ENCODE measurements at regions not wholly inside any gene's neighbourhood (a gene's known extent, or its start where the extent isn't known, plus 50 kb on each side); places are given as distances from the start of the nearest gene placed in this dataset.
"Not testable (repeated sequence)": the region's sequence is repeated elsewhere in the genome, so short reads cannot be mapped to it uniquely, and the experiment has no call there.

DNA sequence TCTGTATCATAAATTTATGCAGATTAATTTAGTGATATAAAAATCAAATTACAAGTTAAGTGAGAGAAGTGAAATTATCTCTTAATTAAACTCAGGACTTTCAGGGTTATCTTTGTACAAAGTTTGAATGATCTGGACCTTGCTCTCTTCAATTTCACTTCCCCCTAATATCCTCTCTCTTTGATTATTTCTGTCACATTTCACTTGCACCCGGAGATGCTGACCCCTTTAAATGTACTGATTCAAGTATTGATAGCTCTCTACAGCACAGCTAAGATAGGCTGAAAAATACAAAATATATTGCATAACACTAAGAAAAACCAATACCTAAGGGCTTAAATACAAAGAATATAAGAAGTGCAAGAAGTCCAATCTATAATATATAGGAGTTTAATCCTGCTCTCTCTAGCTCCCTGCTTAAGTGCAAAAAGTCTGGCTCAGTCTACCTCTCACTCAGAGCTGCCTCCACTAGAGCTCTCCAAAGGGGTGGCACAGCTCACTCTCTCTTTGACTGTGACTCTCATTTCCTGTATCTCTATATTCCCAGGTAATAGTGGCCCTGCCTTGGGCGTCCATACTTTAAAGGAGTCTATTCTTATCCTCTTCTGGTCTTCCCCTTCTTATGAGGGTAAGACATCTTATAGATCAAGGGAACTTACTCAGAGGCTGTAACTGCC lies 588.4 kb downstream of the RFPL4B start:
- H3K4me3 Mint-ChIP-seq, result no peak overlapping the region
- H3K36me3 Mint-ChIP-seq, result no peaks in the 10 kb centered on the region
- peaks cover 0 to 11% (median 4%) of the 10 kb centered on the region in 6 donors for H3K9me3 Mint-ChIP-seq
- H3K27ac Mint-ChIP-seq, result no peak overlapping the region
- no peaks in the 10 kb centered on the region for H3K4me1 Mint-ChIP-seq
- DNase-seq, result no peak
- peaks cover 0 to 2% (median 0%) of the 10 kb centered on the region in 3 donors for H3K27me3 Mint-ChIP-seq (ENCODE audit: low read depth in 3 of 3)

DNA sequence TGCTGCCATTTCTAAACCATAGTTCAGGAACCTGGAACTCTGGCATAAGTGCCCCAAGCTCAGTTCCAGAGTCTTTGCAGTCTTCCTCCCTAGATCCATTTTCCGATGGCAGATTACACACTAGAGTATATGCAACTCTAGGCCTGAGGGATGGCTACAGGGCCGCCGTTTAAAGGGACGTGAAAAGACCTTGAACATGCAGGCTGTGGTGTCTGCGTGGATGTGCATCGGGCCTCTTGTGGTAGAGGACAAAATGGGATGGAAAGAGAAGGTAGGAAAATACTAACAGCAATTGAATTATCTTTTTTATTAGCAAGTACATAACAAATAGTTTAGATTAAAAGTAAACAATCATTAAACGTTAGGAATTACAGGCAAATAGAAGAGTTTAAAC lies 588.9 kb downstream of the RFPL4B start:
- no peak overlapping the region for H3K4me3 Mint-ChIP-seq
- no peak overlapping the region for H3K27ac Mint-ChIP-seq
- H3K9me3 Mint-ChIP-seq, result peaks cover 0 to 11% (median 4%) of the 10 kb centered on the region in 6 donors
- H3K27me3 Mint-ChIP-seq (ENCODE audit: low read depth in 3 of 3), result no peaks in the 10 kb centered on the region
- no peak for DNase-seq
- no peaks in the 10 kb centered on the region for H3K36me3 Mint-ChIP-seq
- no peaks in the 10 kb centered on the region for H3K4me1 Mint-ChIP-seq

DNA sequence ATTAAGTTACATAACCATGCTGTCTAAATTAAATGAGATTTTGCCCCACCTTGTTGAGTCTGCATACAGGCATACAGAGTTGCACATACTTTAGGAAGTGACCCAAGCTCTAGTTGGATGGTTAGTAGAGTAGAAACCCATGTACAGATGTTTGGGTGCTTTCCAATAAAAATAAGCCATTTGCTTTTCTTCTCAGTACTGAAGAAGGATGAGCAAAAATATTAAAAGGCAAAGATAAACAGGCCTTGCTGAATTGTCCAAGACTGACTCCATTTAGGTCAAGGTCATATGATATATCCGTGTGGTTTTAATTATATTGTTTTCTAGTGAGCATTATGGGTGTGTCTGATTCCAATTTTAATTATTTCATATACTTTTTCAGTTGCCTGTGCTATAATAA lies 589.4 kb downstream of the RFPL4B start:
- Mint-ChIP-seq H3K9me3 (peaks cover 0 to 11% (median 4%) of the 10 kb centered on the region in 6 donors), H3K36me3 (no peaks in the 10 kb centered on the region), H3K4me3 (no peak overlapping the region), H3K4me1 (no peaks in the 10 kb centered on the region), H3K27ac (no peak overlapping the region), H3K27me3 (ENCODE audit: low read depth in 3 of 3) (no peaks in the 10 kb centered on the region)
- no peak for DNase-seq

DNA sequence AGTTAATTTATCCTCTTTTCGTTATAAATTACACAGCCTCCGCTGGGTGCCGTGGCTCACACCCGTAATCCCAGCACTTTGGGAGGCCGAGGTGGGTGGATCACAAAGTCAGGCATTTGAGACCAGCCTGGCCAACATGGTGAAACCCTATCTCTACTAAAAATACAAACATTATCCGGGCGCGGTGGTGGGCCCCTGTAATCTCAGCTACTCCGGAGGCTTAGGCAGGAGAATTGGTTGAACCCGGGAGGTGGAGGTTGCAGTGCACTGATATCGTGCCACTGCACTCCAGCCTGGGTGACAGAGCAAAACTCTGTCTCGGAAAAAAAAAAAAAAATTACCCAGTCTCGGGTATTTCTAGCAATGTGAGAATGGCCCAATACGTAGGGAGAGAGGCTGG lies 590.6 kb downstream of the RFPL4B start:
- DNase-seq; H3K36me3 Mint-ChIP-seq; H3K27me3 Mint-ChIP-seq (ENCODE audit: low read depth in 3 of 3); H3K4me1 Mint-ChIP-seq; H3K4me3 Mint-ChIP-seq; H3K9me3 Mint-ChIP-seq; H3K27ac Mint-ChIP-seq: not testable (repeated sequence)

DNA sequence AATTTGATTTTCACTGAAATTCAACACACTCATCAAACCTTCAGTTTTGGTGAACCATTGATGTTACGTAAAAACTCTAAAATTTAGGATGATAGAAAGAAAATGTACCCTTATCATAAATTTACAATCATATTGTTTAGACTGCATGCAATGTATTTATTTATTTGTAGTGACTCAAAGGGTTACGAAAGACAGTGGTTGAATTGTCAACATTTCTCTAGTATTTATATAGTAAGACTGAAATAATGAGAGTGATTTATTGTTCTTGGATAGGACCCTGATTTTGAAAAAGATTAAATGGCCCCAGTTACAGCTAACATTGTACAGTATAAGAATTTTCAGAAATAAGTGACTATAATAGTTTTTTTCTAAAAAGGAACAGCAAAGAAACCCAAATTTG lies 591.5 kb downstream of the RFPL4B start:
- Mint-ChIP-seq H3K27me3 (ENCODE audit: low read depth in 3 of 3) (no peaks in the 10 kb centered on the region), H3K27ac (no peak overlapping the region), H3K4me3 (no peak overlapping the region), H3K9me3 (peaks cover 0 to 6% (median 1%) of the 10 kb centered on the region in 6 donors), H3K36me3 (no peaks in the 10 kb centered on the region), H3K4me1 (no peaks in the 10 kb centered on the region)
- DNase-seq, result no peak

DNA sequence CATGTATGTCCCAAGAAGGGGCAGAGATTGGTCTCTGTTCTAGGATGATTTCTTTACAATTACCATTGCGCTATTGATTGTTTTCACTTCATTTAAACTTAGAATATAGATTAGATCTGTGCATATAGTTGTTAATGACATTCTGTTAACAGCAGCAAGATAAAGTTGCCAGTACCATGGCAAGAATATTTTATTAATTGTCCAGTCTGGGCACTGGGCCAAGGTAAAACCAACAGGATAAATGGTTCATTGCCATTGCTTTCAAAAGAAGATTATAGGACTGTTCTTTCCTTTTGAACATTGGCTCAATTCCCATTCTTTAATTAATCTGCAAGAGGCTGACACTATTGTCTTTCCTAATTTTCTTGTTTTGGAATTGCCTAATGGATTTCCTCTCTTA lies 592.4 kb downstream of the RFPL4B start:
- H3K4me1 Mint-ChIP-seq, result no peaks in the 10 kb centered on the region
- H3K27me3 Mint-ChIP-seq (ENCODE audit: low read depth in 3 of 3), result no peaks in the 10 kb centered on the region
- no peak overlapping the region for H3K4me3 Mint-ChIP-seq
- H3K27ac Mint-ChIP-seq, result no peak overlapping the region
- no peak for DNase-seq
- peaks cover 0 to 6% (median 1%) of the 10 kb centered on the region in 6 donors for H3K9me3 Mint-ChIP-seq
- no peaks in the 10 kb centered on the region for H3K36me3 Mint-ChIP-seq

DNA sequence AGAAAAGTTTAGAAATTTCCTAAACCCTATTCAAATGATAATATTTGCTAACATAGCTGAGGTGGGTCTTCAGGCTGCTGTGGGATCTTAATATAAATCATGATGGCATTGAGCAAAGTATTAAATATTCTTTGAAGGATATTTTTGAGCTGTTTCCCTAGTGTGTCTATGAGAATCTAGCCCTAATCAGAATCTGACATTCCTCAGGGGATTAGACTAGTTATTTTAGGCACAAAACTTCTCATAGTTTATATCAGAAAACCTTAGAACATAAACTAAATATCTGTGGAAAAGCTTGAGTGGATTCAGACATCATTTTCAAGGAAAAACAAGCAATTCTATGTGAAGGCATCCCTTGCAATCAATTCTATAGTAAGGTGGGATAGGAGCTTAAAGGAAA lies 594.5 kb downstream of the RFPL4B start:
- H3K36me3 Mint-ChIP-seq, result no peaks in the 10 kb centered on the region
- H3K4me3 Mint-ChIP-seq, result no peak overlapping the region
- peaks cover 0 to 6% (median 2%) of the 10 kb centered on the region in 6 donors for H3K9me3 Mint-ChIP-seq
- no peak overlapping the region for H3K27ac Mint-ChIP-seq
- H3K27me3 Mint-ChIP-seq (ENCODE audit: low read depth in 3 of 3), result no peaks in the 10 kb centered on the region
- DNase-seq, result no peak
- no peaks in the 10 kb centered on the region for H3K4me1 Mint-ChIP-seq

DNA sequence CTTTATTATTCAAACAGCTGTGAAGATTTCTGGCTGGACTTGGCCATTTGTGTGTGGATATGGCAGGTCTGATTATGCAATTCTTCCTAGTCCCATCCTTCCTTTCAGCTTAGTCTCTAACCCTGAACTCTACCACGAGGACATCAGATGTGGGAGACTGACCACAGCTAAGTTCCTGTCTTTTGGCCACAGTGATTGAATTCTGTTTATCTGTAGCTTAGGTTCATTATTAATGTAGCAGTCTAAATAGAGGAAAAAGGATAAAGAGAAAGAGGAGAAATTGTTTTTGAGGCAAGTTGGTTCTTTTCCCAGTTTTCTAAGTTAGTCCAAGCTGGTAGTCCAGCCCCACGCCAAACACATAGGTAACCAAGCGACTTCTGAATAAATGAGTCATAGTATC lies 598.9 kb downstream of the RFPL4B start:
- Mint-ChIP-seq H3K9me3 (peaks cover 0 to 8% (median 2%) of the 10 kb centered on the region in 6 donors), H3K4me3 (no peak overlapping the region), H3K27ac (no peak overlapping the region), H3K4me1 (no peaks in the 10 kb centered on the region), H3K36me3 (no peaks in the 10 kb centered on the region), H3K27me3 (ENCODE audit: low read depth in 3 of 3) (no peaks in the 10 kb centered on the region)
- DNase-seq, result no peak

DNA sequence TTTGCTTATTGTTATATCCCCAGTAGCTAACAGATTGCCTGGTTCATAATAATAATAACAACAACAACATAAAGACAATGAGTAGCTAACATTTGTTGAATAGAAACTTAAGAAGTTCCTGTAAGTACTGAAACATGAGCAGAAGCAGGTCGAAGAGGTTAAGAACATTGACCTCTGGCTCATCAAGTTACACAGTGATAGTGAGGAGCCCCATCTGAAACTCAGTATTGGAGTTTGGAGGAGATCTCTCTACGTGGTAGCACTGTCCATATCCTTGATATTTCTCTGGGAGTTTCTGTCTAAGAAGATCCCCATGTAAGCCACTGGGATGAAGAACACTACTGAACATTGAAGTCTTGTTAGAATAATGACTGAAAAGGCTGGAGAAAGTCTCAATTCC lies 600.4 kb downstream of the RFPL4B start:
- peaks cover 0 to 11% (median 5%) of the 10 kb centered on the region in 6 donors for H3K9me3 Mint-ChIP-seq
- H3K36me3 Mint-ChIP-seq, result no peaks in the 10 kb centered on the region
- no peak overlapping the region for H3K4me3 Mint-ChIP-seq
- no peak for DNase-seq
- no peaks in the 10 kb centered on the region for H3K27me3 Mint-ChIP-seq (ENCODE audit: low read depth in 3 of 3)
- no peaks in the 10 kb centered on the region for H3K4me1 Mint-ChIP-seq
- no peak overlapping the region for H3K27ac Mint-ChIP-seq

DNA sequence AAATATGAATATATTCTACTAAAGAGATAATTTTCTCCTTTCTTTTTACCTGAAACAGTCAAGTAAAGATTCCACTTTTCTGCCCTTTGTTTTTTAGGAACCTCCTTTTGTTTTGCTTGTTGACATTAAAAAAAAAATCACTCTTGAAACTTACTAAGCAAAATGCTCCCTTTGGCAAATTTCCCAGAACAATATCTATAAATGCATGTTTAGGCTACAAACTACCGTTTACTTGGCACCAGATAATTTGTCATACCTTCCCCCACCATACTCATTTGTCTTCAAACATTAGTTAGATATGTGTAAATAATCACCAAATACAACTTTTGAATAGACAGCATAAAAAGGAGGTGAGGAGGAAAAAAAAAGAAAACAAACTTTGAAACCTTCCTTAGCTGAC lies 604.7 kb downstream of the RFPL4B start:
- DNase-seq, result no peak
- H3K27ac Mint-ChIP-seq, result no peak overlapping the region
- no peaks in the 10 kb centered on the region for H3K27me3 Mint-ChIP-seq (ENCODE audit: low read depth in 3 of 3)
- no peaks in the 10 kb centered on the region for H3K36me3 Mint-ChIP-seq
- peaks cover 7 to 36% (median 9%) of the 10 kb centered on the region in 6 donors for H3K9me3 Mint-ChIP-seq
- no peak overlapping the region for H3K4me3 Mint-ChIP-seq
- H3K4me1 Mint-ChIP-seq, result no peaks in the 10 kb centered on the region

DNA sequence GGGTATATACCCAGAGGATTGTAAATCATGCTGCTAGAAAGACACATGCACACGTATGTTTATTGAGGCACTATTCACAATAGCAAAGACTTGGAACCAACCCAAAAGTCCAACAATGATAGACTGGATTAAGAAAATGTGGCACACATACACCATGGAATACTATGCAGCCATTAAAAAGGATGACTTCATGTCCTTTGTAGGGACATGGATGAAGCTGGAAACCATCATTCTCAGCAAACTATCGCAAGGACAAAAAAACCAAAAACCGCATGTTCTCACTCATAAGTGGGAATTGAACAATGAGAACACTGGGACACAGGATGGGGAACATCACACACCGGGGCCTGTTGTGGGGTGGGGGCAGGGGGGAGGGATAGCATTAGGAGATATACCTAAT lies 608.6 kb downstream of the RFPL4B start:
- not testable (repeated sequence) for DNase-seq; H3K36me3 Mint-ChIP-seq; H3K27me3 Mint-ChIP-seq (ENCODE audit: low read depth in 3 of 3); H3K4me1 Mint-ChIP-seq; H3K27ac Mint-ChIP-seq; H3K4me3 Mint-ChIP-seq
- peaks cover 11 to 38% (median 16%) of the 10 kb centered on the region in 6 donors for H3K9me3 Mint-ChIP-seq

DNA sequence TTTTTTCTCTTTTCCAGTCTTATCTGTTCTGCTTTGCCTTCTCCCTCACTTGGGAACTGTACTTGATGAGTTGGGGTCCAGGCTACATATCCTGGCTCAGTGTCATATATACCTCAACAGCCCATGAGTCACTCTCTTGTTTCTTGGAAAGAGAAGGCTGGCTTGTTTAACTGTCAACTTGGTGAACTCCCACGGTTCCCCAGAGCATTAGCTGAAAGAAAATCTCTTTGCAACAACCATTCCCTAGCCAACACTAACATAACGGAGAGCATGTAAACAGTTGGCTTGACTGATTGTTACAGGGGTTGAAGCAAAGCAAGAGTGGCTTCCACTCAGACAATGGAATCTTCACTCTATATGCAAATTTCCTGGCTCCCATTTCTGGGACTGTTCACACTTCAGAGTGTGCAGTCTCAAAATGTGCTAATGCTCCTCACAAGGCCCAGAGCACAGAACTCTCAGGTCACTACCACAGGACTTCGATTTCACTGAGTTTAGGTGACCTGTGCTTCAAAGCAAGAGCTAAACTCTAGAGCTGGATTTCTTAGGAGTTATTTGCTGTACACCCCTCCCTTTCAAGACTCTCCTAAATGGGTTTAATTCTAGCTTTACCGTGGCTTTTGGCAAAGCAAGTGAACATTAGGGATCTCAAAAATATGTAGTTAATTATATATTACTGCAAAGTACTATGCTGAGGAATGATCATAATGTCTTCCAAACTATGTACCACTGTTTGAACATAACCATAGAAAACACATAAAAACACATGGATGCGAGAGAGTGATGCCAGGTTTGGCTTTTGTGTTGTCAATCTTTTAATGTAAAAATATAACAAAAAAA lies 609.8 kb downstream of the RFPL4B start:
- Mint-ChIP-seq H3K27ac (no peak overlapping the region), H3K4me1 (no peaks in the 10 kb centered on the region), H3K4me3 (no peak overlapping the region), H3K9me3 (peaks cover 8 to 38% (median 18%) of the 10 kb centered on the region in 6 donors), H3K27me3 (ENCODE audit: low read depth in 3 of 3) (peaks cover 0 to 1% (median 0%) of the 10 kb centered on the region in 3 donors), H3K36me3 (no peaks in the 10 kb centered on the region)
- DNase-seq, result no peak

DNA sequence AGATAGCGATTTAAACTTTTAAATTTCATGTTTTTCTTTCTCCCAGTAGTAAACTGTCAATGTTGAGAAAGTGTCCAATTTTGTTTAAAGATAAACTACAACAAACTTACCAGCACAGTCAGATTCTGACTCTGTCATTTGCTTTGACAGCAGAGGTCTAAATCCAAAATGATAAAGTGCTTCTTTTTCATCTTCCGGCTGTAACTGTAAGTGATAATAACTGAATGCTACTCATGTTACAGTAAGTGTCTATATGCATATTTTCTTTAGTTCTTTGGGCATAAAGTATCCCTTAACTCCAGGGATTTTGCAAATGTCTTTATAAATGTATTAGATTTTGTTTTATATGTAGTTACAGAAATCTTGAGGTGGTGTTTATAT lies 610.4 kb downstream of the RFPL4B start:
- peaks cover 8 to 42% (median 20%) of the 10 kb centered on the region in 6 donors for H3K9me3 Mint-ChIP-seq
- DNase-seq, result no peak
- no peaks in the 10 kb centered on the region for H3K36me3 Mint-ChIP-seq
- H3K27me3 Mint-ChIP-seq (ENCODE audit: low read depth in 3 of 3), result peaks cover 0 to 1% (median 0%) of the 10 kb centered on the region in 3 donors
- H3K4me3 Mint-ChIP-seq, result no peak overlapping the region
- no peak overlapping the region for H3K27ac Mint-ChIP-seq
- H3K4me1 Mint-ChIP-seq, result no peaks in the 10 kb centered on the region

DNA sequence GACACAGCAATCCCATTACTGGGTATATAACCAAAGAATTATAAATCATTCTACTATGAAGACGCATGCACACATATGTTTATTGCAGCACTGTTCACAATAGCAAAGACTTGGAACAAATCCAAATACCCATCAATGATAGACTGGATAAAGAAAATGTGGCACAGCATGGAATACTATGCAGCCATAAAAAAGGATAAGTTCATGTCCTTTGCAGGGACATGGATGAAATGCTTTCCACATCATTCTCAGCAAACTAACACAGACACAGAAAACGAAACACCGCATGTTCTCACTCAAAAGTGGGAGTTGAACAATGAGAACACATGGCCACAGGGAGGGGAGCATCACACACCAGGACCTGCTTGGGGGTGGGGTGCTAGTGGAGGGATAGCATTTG lies 613.0 kb downstream of the RFPL4B start:
- H3K4me3 Mint-ChIP-seq; H3K36me3 Mint-ChIP-seq; H3K27ac Mint-ChIP-seq; H3K27me3 Mint-ChIP-seq (ENCODE audit: low read depth in 3 of 3); DNase-seq; H3K4me1 Mint-ChIP-seq: not testable (repeated sequence)
- peaks cover 5 to 25% (median 17%) of the 10 kb centered on the region in 6 donors for H3K9me3 Mint-ChIP-seq

Measured in immature natural killer cell (primary cell).